Liver (tissue), 8 donors: ENCODE measurements at regions not wholly inside any gene's neighbourhood (a gene's known extent, or its start where the extent isn't known, plus 50 kb on each side); places are given as distances from the start of the nearest gene placed in this dataset.

Experiments used
- DNase-seq: peaks from one replicate; pipeline ENCODE4 v3.0.0-alpha.2; 2017; ENCODE audit warnings: low spot score
- H3K27ac ChIP-seq, 2 donors: one replicate each; pipeline ENCODE4 v1.7.0; 2013; ENCODE audit warnings: inconsistent platforms in 2 of 2, low read length in 2 of 2, control low read depth in 1 of 2, low read depth in 1 of 2, mild to moderate bottlenecking in 1 of 2
- H3K27me3 ChIP-seq, 4 donors: one replicate each; pipeline versions ENCODE4 v1.6.1 to v1.7.0; 2013; ENCODE audit warnings: low read length in 3 of 4, inconsistent platforms in 1 of 4, mild to moderate bottlenecking in 1 of 4, moderate library complexity in 1 of 4; ENCODE audit not compliant: control insufficient read depth in 4 of 4, insufficient read depth in 4 of 4
- H3K36me3 ChIP-seq, 4 donors: one replicate each; pipeline versions ENCODE4 v1.6.1 to v1.7.0; 2013; ENCODE audit warnings: low read length in 3 of 4, mild to moderate bottlenecking in 3 of 4, low read depth in 1 of 4, moderate library complexity in 1 of 4; ENCODE audit not compliant: control insufficient read depth in 4 of 4, insufficient read depth in 3 of 4
- H3K4me1 ChIP-seq, 4 donors: one replicate each; pipeline versions ENCODE4 v1.6.1 to v1.7.0; 2013; ENCODE audit warnings: low read length in 3 of 4, mild to moderate bottlenecking in 3 of 4, moderate library complexity in 1 of 4; ENCODE audit not compliant: control insufficient read depth in 4 of 4, insufficient read depth in 4 of 4
- H3K4me3 ChIP-seq, 3 donors: one replicate each; pipeline versions ENCODE4 v1.6.1 to v1.7.0; 2013; ENCODE audit warnings: low read length in 3 of 3, control low read depth in 1 of 3, low read depth in 1 of 3, mild to moderate bottlenecking in 1 of 3
- H3K9ac ChIP-seq, 2 donors: one replicate each; pipeline ENCODE4 v1.7.0; 2013; ENCODE audit warnings: low read length in 2 of 2, mild to moderate bottlenecking in 2 of 2, moderate library complexity in 2 of 2, control low read depth in 1 of 2, low read depth in 1 of 2
- H3K9me3 ChIP-seq, 4 donors: one replicate each; pipeline versions ENCODE4 v1.6.1 to v1.7.0; 2013; ENCODE audit warnings: low read length in 3 of 4; ENCODE audit not compliant: control insufficient read depth in 4 of 4
- EGR1 ChIP-seq, 2 donors: IDR thresholded peaks; 2 replicates each; pipeline ENCODE4 v1.6.1; 2016 to 2018; ENCODE audit warnings: antibody characterized with exemption in 2 of 2, low read depth in 2 of 2
- FOXA1 ChIP-seq: IDR thresholded peaks from 2 replicates; pipeline ENCODE4 v1.6.1; 2016; ENCODE audit warnings: antibody characterized with exemption
- FOXA2 ChIP-seq: IDR thresholded peaks from 2 replicates; pipeline ENCODE4 v1.6.1; 2016; ENCODE audit warnings: antibody characterized with exemption
- GABPA ChIP-seq, 2 donors: IDR thresholded peaks in 1 of 2; conservative IDR thresholded peaks in 1 of 2; 2 replicates each; pipeline ENCODE4 v1.6.1; 2016; ENCODE audit warnings: antibody characterized with exemption in 2 of 2, mild to moderate bottlenecking in 1 of 2, moderate library complexity in 1 of 2
- HNF4A ChIP-seq, 2 donors: conservative IDR thresholded peaks; 2 replicates each; pipeline ENCODE4 v1.6.1; 2016; ENCODE audit warnings: antibody characterized with exemption in 2 of 2, mild to moderate bottlenecking in 2 of 2
- HNF4G ChIP-seq: IDR thresholded peaks from 2 replicates; pipeline ENCODE4 v1.6.1; 2016; ENCODE audit warnings: antibody characterized with exemption
- JUND ChIP-seq, 2 donors: IDR thresholded peaks; 2 replicates each; pipeline ENCODE4 v1.6.1; 2016; ENCODE audit warnings: antibody characterized with exemption in 2 of 2
- NR2F2 ChIP-seq: IDR thresholded peaks from 2 replicates; pipeline ENCODE4 v1.6.1; 2016; ENCODE audit warnings: antibody characterized with exemption
- RAD21 ChIP-seq, 2 donors: IDR thresholded peaks; 2 replicates each; pipeline ENCODE4 v1.6.1; 2016; ENCODE audit warnings: antibody characterized with exemption in 2 of 2, mild to moderate bottlenecking in 2 of 2
- RXRA ChIP-seq, 2 donors: IDR thresholded peaks; 2 replicates each; pipeline ENCODE4 v1.6.1; 2017 to 2018; ENCODE audit warnings: antibody characterized with exemption in 2 of 2, mild to moderate bottlenecking in 1 of 2
- SP1 ChIP-seq: IDR thresholded peaks from 2 replicates; pipeline ENCODE4 v1.6.1; 2018; ENCODE audit warnings: antibody characterized with exemption, mild to moderate bottlenecking
- TAF1 ChIP-seq: conservative IDR thresholded peaks from 2 replicates; pipeline ENCODE4 v1.6.1; 2016; ENCODE audit warnings: antibody characterized with exemption, mild to moderate bottlenecking
- YY1 ChIP-seq: IDR thresholded peaks from 2 replicates; pipeline ENCODE4 v1.6.1; 2016; ENCODE audit warnings: antibody characterized with exemption, mild to moderate bottlenecking
- WGBS: extraction: QIAGEN DNeasy Blood & Tissue Kit; methylation state at CpG from one replicate; pipeline ENCODE4 v1.1.7; 2013; 5-methylcytosine and 5-hydroxymethylcytosine counted together
- TF ChIP-seq, protein P1 (sequence below): IDR thresholded peaks from 2 replicates; pipeline ENCODE4 v1.6.1; 2016; ENCODE audit warnings: antibody characterized with exemption
- TF ChIP-seq, protein P2 (sequence below): IDR thresholded peaks from 2 replicates; pipeline ENCODE4 v1.6.1; 2016; ENCODE audit warnings: antibody characterized with exemption
- TF ChIP-seq, protein P3 (sequence below): IDR thresholded peaks from 2 replicates; pipeline ENCODE4 v1.6.1; 2016; ENCODE audit warnings: antibody characterized with exemption, mild to moderate bottlenecking
- TF ChIP-seq, protein P4 (sequence below): fragments of 150-350 bp; IDR thresholded peaks from 2 replicates; pipeline ENCODE4 v1.5.1; 2017; ENCODE audit warnings: improper control_type of control experiment, low read depth, low read length; ENCODE audit not compliant: missing input control
- TF ChIP-seq, protein P5 (sequence below): IDR thresholded peaks from 2 replicates; pipeline ENCODE4 v1.6.1; 2016; ENCODE audit warnings: antibody characterized with exemption
- donor health status: healthy.
- donor health status: healthy.
- donor health status: healthy.
- donor health status: healthy.
- donor health status: healthy.

DNA sequence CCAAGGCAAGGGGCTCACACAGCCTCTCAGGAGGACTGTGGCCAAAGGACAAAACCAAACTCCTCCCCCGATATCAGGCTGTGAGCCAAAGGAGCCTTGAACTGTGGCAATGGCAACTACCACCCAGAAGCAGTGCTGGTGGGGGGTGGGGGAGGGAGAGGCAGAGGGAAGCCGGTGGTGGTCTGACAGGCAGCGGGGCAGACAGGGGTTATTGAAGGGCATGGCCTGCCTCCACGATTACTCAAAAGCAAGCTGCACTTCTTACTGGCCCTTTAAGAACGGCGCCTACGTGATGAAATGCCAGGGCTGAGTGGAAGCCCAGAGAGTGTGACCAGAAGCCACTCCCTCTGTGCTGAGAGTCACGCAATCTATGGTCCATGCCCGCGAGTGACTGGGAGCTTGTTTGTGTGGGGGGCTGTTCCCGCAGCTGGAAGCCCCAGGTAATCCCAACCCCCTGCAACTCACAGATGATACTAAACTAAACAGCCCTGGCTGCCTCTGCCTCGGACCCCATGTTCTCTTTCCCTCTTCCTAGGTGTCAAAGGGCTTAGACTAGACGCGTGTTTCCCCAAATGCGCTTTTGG lies 128.2 kb upstream of the CXCR4 start:
- DNase-seq, result no peak

More for the DNA sequence above, 128.2 kb upstream of the CXCR4 start:
- 28% methylated on average over 15 of the region's 15 CpGs for WGBS
- TF ChIP-seq TAF1, result no peak
- TF ChIP-seq NR2F2, result no peak
- TF ChIP-seq GABPA (IDR thresholded peaks at IDR 0.05 in 1 of 2, conservative IDR thresholded peaks at IDR 0.05 in 1 of 2), result no peak
- no peak for TF ChIP-seq FOXA1
- TF ChIP-seq, protein P1, sequence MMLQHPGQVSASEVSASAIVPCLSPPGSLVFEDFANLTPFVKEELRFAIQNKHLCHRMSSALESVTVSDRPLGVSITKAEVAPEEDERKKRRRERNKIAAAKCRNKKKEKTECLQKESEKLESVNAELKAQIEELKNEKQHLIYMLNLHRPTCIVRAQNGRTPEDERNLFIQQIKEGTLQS, result no peak
- TF ChIP-seq, protein P2, sequence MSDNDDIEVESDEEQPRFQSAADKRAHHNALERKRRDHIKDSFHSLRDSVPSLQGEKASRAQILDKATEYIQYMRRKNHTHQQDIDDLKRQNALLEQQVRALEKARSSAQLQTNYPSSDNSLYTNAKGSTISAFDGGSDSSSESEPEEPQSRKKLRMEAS, result no peak
- TF ChIP-seq, protein P3, sequence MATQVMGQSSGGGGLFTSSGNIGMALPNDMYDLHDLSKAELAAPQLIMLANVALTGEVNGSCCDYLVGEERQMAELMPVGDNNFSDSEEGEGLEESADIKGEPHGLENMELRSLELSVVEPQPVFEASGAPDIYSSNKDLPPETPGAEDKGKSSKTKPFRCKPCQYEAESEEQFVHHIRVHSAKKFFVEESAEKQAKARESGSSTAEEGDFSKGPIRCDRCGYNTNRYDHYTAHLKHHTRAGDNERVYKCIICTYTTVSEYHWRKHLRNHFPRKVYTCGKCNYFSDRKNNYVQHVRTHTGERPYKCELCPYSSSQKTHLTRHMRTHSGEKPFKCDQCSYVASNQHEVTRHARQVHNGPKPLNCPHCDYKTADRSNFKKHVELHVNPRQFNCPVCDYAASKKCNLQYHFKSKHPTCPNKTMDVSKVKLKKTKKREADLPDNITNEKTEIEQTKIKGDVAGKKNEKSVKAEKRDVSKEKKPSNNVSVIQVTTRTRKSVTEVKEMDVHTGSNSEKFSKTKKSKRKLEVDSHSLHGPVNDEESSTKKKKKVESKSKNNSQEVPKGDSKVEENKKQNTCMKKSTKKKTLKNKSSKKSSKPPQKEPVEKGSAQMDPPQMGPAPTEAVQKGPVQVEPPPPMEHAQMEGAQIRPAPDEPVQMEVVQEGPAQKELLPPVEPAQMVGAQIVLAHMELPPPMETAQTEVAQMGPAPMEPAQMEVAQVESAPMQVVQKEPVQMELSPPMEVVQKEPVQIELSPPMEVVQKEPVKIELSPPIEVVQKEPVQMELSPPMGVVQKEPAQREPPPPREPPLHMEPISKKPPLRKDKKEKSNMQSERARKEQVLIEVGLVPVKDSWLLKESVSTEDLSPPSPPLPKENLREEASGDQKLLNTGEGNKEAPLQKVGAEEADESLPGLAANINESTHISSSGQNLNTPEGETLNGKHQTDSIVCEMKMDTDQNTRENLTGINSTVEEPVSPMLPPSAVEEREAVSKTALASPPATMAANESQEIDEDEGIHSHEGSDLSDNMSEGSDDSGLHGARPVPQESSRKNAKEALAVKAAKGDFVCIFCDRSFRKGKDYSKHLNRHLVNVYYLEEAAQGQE, result no peak
- TF ChIP-seq RXRA (IDR thresholded peaks at IDR 0.05), result no peak
- no peak for TF ChIP-seq SP1
- TF ChIP-seq, protein P4, sequence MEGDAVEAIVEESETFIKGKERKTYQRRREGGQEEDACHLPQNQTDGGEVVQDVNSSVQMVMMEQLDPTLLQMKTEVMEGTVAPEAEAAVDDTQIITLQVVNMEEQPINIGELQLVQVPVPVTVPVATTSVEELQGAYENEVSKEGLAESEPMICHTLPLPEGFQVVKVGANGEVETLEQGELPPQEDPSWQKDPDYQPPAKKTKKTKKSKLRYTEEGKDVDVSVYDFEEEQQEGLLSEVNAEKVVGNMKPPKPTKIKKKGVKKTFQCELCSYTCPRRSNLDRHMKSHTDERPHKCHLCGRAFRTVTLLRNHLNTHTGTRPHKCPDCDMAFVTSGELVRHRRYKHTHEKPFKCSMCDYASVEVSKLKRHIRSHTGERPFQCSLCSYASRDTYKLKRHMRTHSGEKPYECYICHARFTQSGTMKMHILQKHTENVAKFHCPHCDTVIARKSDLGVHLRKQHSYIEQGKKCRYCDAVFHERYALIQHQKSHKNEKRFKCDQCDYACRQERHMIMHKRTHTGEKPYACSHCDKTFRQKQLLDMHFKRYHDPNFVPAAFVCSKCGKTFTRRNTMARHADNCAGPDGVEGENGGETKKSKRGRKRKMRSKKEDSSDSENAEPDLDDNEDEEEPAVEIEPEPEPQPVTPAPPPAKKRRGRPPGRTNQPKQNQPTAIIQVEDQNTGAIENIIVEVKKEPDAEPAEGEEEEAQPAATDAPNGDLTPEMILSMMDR, result no peak
- TF ChIP-seq, protein P5, sequence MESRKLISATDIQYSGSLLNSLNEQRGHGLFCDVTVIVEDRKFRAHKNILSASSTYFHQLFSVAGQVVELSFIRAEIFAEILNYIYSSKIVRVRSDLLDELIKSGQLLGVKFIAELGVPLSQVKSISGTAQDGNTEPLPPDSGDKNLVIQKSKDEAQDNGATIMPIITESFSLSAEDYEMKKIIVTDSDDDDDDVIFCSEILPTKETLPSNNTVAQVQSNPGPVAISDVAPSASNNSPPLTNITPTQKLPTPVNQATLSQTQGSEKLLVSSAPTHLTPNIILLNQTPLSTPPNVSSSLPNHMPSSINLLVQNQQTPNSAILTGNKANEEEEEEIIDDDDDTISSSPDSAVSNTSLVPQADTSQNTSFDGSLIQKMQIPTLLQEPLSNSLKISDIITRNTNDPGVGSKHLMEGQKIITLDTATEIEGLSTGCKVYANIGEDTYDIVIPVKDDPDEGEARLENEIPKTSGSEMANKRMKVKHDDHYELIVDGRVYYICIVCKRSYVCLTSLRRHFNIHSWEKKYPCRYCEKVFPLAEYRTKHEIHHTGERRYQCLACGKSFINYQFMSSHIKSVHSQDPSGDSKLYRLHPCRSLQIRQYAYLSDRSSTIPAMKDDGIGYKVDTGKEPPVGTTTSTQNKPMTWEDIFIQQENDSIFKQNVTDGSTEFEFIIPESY, result no peak
- no peak for TF ChIP-seq HNF4A (conservative IDR thresholded peaks at IDR 0.05)
- TF ChIP-seq JUND (IDR thresholded peaks at IDR 0.05), result no peak
- no peak for TF ChIP-seq HNF4G
- TF ChIP-seq YY1, result no peak
- no peak for TF ChIP-seq EGR1 (IDR thresholded peaks at IDR 0.05; ENCODE audit: low read depth in 2 of 2)
- TF ChIP-seq FOXA2, result no peak
- no peak for TF ChIP-seq RAD21 (IDR thresholded peaks at IDR 0.05)
- Histone ChIP-seq H3K4me3 (peak overlapping the region in 1 of 3 donors; percentile 1), H3K9ac (no peak overlapping the region), H3K27me3 (peaks cover 0 to 1% (median 0%) of the 10 kb centered on the region in 4 donors), H3K36me3 (no peaks in the 10 kb centered on the region), H3K4me1 (no peaks in the 10 kb centered on the region), H3K9me3 (no peaks in the 10 kb centered on the region), H3K27ac (no peak overlapping the region)
